HCT116 (cell line): ENCODE measurements at regions not wholly inside any gene's neighbourhood (a gene's known extent, or its start where the extent isn't known, plus 50 kb on each side); places are given as distances from the start of the nearest gene placed in this dataset.
A peak's percentile ranks its signal among the peaks of the same experiment; 100 is the strongest.

Experiments
- ATAC-seq: fragments of 200-7000 bp; cut with Tn5 transposase; 2 replicates; pipeline ENCODE4 v1.9.1; 2020; ENCODE audit warnings: mild to moderate bottlenecking, moderate library complexity
- BruUV-seq: library from RNA; stranded (reverse); fragments of 400-500 nt; replicated peaks from 2 replicates; lab custom pipeline; 2021; lab: Mats Ljungman, UMichigan
- CTCF ChIA-PET: fragments of 300-600 bp; sonication (Branson Sonifier 250); formaldehyde crosslinking; loops from one replicate; lab custom pipeline; 2021; ENCODE audit warnings: antibody characterized with exemption; lab: Charles Lee
- POLR2A ChIA-PET: fragments of 300-600, 350-600 bp; sonication (Branson Sonifier 250); formaldehyde crosslinking; loops from one replicate; lab custom pipeline; 2021; ENCODE audit warnings: antibody characterized with exemption; lab: Charles Lee
- RAD21 ChIA-PET, 2 experiments: fragments of 300-600 bp; sonication (Branson Sonifier 250); formaldehyde crosslinking; loops; one replicate each; lab custom pipeline; 2023; ENCODE audit warnings: low total read pairs in 2 of 2; ENCODE audit not compliant: uncharacterized antibody in 2 of 2, unreplicated experiment in 2 of 2, low non-redundant PET in 1 of 2; lab: Charles Lee
- DNase-seq: peaks from one replicate; pipeline ENCODE4 v3.0.0-alpha.2; 2010; ENCODE audit warnings: low read depth, low spot score
- H2AFZ ChIP-seq: fragments of 200-600 bp; shearing (Covaris generic), sonication (generic); 2 replicates; pipeline ENCODE4 v1.6.1; 2017; ENCODE audit warnings: low read depth, mixed run types, mixed read lengths, antibody characterized with exemption, low read length; ENCODE audit not compliant: poor library complexity, severe bottlenecking
- H3K27ac ChIP-seq: 2 replicates; pipeline ENCODE4 v1.5.1; 2012; ENCODE audit warnings: low read depth, low read length
- H3K27me3 ChIP-seq: fragments of 200-600 bp; sonication (generic); 2 replicates; pipeline ENCODE4 v1.6.1; 2016; ENCODE audit warnings: mixed run types, low read length, mixed read lengths; ENCODE audit not compliant: insufficient read depth
- H3K36me3 ChIP-seq, 2 experiments: fragments of 200-500 bp in 1 of 2; fragments of 200-600 bp in 1 of 2; sonication (Bioruptor generic) in 1 of 2; sonication (generic) in 1 of 2; 2 replicates each; pipeline versions ENCODE4 v1.5.1 to v1.6.1; 2014 to 2016; ENCODE audit warnings: low read length in 2 of 2, inconsistent platforms in 1 of 2, mixed read lengths in 1 of 2, mixed run types in 1 of 2; ENCODE audit not compliant: insufficient read depth in 2 of 2, control insufficient read depth in 1 of 2
- H3K4me1 ChIP-seq, 2 experiments: fragments of 200-600 bp in 1 of 2; sonication (generic) in 1 of 2; 2 replicates each; pipeline versions ENCODE4 v1.5.1 to v1.6.1; 2012 to 2017; ENCODE audit warnings: low read length in 2 of 2, inconsistent platforms in 1 of 2, mild to moderate bottlenecking in 1 of 2, mixed read lengths in 1 of 2, mixed run types in 1 of 2, moderate library complexity in 1 of 2; ENCODE audit not compliant: insufficient read depth in 2 of 2, control insufficient read depth in 1 of 2
- H3K4me2 ChIP-seq: fragments of 200-600 bp; sonication (generic); 2 replicates; pipeline ENCODE4 v1.6.1; 2017; ENCODE audit warnings: mixed run types, low read length, mixed read lengths
- H3K4me3 ChIP-seq, 2 experiments: fragments of 200-600 bp in 1 of 2; sonication (generic) in 1 of 2; replicated peaks in 1 of 2; 2 replicates each; pipeline ENCODE4 v1.5.1; 2011 to 2016; ENCODE audit warnings: low read length in 2 of 2, control low read depth in 1 of 2, low read depth in 1 of 2, mild to moderate bottlenecking in 1 of 2, mixed read lengths in 1 of 2, mixed run types in 1 of 2
- H3K79me2 ChIP-seq: fragments of 200-600 bp; sonication (generic); 2 replicates; pipeline ENCODE4 v1.6.1; 2017; ENCODE audit warnings: mild to moderate bottlenecking, mixed run types, low read length, moderate library complexity, mixed read lengths; ENCODE audit not compliant: insufficient read depth
- H3K9ac ChIP-seq: fragments of 200-600 bp; sonication (generic); 2 replicates; pipeline ENCODE4 v1.6.1; 2016; ENCODE audit warnings: low read length, mixed read lengths
- H3K9me2 ChIP-seq: fragments of 200-600 bp; sonication (generic), shearing (Covaris generic); 2 replicates; pipeline ENCODE4 v1.6.1; 2017; ENCODE audit warnings: mixed run types, mild to moderate bottlenecking, moderate library complexity; ENCODE audit not compliant: insufficient read depth
- H3K9me3 ChIP-seq, 2 experiments: fragments of 200-500 bp in 1 of 2; fragments of 200-600 bp in 1 of 2; sonication (Bioruptor generic) in 1 of 2; sonication (generic) in 1 of 2; 2 replicates each; pipeline ENCODE4 v1.6.1; 2014 to 2017; ENCODE audit warnings: low read length in 2 of 2, mixed read lengths in 2 of 2, inconsistent platforms in 1 of 2, low read depth in 1 of 2, mild to moderate bottlenecking in 1 of 2, mixed run types in 1 of 2, moderate library complexity in 1 of 2; ENCODE audit not compliant: control insufficient read depth in 1 of 2, insufficient read depth in 1 of 2
- H4K20me1 ChIP-seq: fragments of 200-600 bp; sonication (generic), shearing (Covaris generic); 2 replicates; pipeline ENCODE4 v1.6.1; 2017; ENCODE audit warnings: mixed run types, mild to moderate bottlenecking, moderate library complexity; ENCODE audit not compliant: insufficient read depth
- CEBPB ChIP-seq: IDR thresholded peaks from 2 replicates; pipeline ENCODE4 v1.6.1; 2012; ENCODE audit warnings: low read depth
- ELF1 ChIP-seq: IDR thresholded peaks from 2 replicates; pipeline ENCODE4 v1.6.1; 2012; ENCODE audit warnings: low read depth, borderline replicate concordance
- EZH2 ChIP-seq: fragments of 200-600 bp; sonication (generic); IDR thresholded peaks from 2 replicates; pipeline ENCODE4 v1.6.1; 2017; ENCODE audit warnings: antibody characterized with exemption, mixed run types
- EZH2phosphoT487 ChIP-seq: fragments of 200-600 bp; IDR thresholded peaks from 2 replicates; pipeline ENCODE4 v1.6.1; 2018; ENCODE audit warnings: antibody characterized with exemption, borderline replicate concordance
- JUND ChIP-seq: IDR thresholded peaks from 2 replicates; pipeline ENCODE4 v1.6.1; 2012
- POLR2A ChIP-seq: IDR thresholded peaks from 2 replicates; pipeline ENCODE4 v1.7.0; 2011; ENCODE audit warnings: borderline replicate concordance; ENCODE audit not compliant: insufficient read depth, insufficient read length; ENCODE audit errors: extremely low read depth
- POLR2AphosphoS5 ChIP-seq: IDR thresholded peaks from 2 replicates; pipeline ENCODE4 v1.6.1; 2011; ENCODE audit warnings: mild to moderate bottlenecking, low read depth, low read length, moderate library complexity
- RAD21 ChIP-seq: IDR thresholded peaks from 2 replicates; pipeline ENCODE4 v1.6.1; 2012; ENCODE audit warnings: low read depth, mild to moderate bottlenecking
- SIN3A ChIP-seq: IDR thresholded peaks from 2 replicates; pipeline ENCODE4 v1.6.1; 2012; ENCODE audit warnings: low read depth
- SP1 ChIP-seq: IDR thresholded peaks from 2 replicates; pipeline ENCODE4 v1.6.1; 2012; ENCODE audit warnings: low read depth
- SRF ChIP-seq: IDR thresholded peaks from 2 replicates; pipeline ENCODE4 v1.6.1; 2012; ENCODE audit warnings: low read depth
- TCF7L2 ChIP-seq: IDR thresholded peaks from 2 replicates; pipeline ENCODE4 v1.7.0; 2011; ENCODE audit warnings: borderline replicate concordance, inconsistent platforms; ENCODE audit not compliant: insufficient read depth, insufficient read length; ENCODE audit errors: extremely low read depth
- YY1 ChIP-seq: IDR thresholded peaks from 2 replicates; pipeline ENCODE4 v1.6.1; 2011; ENCODE audit warnings: low read length, low read depth, moderate library complexity, mild to moderate bottlenecking; ENCODE audit not compliant: insufficient replicate concordance; ENCODE audit errors: extremely low read depth
- ZBTB33 ChIP-seq: IDR thresholded peaks from 2 replicates; pipeline ENCODE4 v1.6.1; 2011; ENCODE audit warnings: mild to moderate bottlenecking, low read length, moderate library complexity; ENCODE audit not compliant: insufficient replicate concordance; ENCODE audit errors: extremely low read depth
- ZFX ChIP-seq: fragments of 450-650 bp; IDR thresholded peaks from 2 replicates; pipeline ENCODE4 v1.6.1; 2017
- ZNF274 ChIP-seq: fragments of 200-500 bp; sonication (Bioruptor generic); IDR thresholded peaks from 2 replicates; pipeline ENCODE4 v1.6.1; 2014; ENCODE audit warnings: mild to moderate bottlenecking, low read depth, low read length, inconsistent platforms
- intact Hi-C: fragments of 100-400 bp; cut with micrococcal nuclease; formaldehyde crosslinking; loops from 2 replicates; pipeline ENCODE4 v1.10.0; 2022
- TF ChIP-seq, protein P1 (sequence below): IDR thresholded peaks from 2 replicates; pipeline ENCODE4 v1.6.1; 2012

DNA sequence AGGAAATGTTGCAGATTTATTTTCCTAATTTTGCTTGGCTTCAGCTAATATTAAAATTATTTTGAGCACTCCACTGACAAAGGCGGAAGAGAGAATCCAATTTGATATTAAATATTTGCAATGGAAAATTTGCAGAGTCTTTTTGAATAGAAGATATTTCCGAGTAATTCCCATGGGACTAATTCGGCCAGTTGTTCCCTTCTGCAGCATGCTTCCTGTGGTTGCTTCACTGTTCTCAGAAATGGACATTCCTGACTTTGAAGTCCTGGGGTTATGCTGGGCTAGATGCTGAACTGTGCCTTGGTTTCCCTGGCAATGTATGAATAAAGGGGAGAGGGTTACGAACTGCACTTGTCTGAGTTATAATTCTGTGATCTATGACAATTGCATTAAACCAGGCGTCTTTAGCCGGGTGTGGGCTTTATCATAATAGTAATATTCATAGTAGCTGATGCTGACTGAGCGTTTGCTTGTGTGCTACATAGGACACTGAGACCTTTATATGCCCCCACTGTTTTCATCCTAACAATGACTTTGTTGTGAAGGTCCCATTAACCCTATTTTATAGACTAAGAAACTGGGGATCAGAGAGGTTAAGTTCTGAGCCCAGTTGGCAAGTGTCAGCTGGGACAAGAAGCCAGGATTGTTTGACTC lies 114.5 kb upstream of the SPRY4 start:
- Histone ChIP-seq H3K36me3 (no peaks in the 10 kb centered on the region), H3K79me2 (no peaks in the 10 kb centered on the region), H3K4me3 (no peak overlapping the region), H3K9ac (peak overlapping the region; percentile 5; the same call in 1 of the 2 replicates), H3K9me2 (no peaks in the 10 kb centered on the region), H3K9me3 (no peaks in the 10 kb centered on the region), H3K27ac (no peak overlapping the region), H3K4me2 (peak overlapping the region; percentile 48), H4K20me1 (no peaks in the 10 kb centered on the region), H3K27me3 (no peaks in the 10 kb centered on the region), H3K4me1 (peaks cover 77 to 88% of the 10 kb centered on the region in 2 experiments), H2AFZ (no peak overlapping the region)
- CTCF ChIA-PET: interaction anchor here (1.0 kb wide), 1 partner anchor 109 kb away, joined by 3 read pairs; no protein-coding TSS in a partner anchor
- no peak for TF ChIP-seq SP1
- no peak for TF ChIP-seq CEBPB
- TF ChIP-seq YY1: no peak
- TF ChIP-seq POLR2A: no peak
- no peak for TF ChIP-seq EZH2
- TF ChIP-seq RAD21: no peak
- no peak for TF ChIP-seq ZBTB33
- TF ChIP-seq ZNF274: no peak
- TF ChIP-seq EZH2phosphoT487: no peak
- TF ChIP-seq, protein P1, sequence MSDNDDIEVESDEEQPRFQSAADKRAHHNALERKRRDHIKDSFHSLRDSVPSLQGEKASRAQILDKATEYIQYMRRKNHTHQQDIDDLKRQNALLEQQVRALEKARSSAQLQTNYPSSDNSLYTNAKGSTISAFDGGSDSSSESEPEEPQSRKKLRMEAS: no peak
- TF ChIP-seq ZFX: no peak
- no peak for TF ChIP-seq SRF
- TF ChIP-seq SIN3A: no peak
- TF ChIP-seq ELF1: no peak
- no peak for TF ChIP-seq JUND
- TF ChIP-seq POLR2AphosphoS5: no peak
- TF ChIP-seq TCF7L2: no peak
- POLR2A ChIA-PET: interaction anchor here (0.6 to 1.3 kb wide), 3 partner anchors 28 to 76 kb away, joined by 3 to 10 read pairs (median 3); no protein-coding TSS in a partner anchor
- ATAC-seq (no peak), DNase-seq (no peak)
- intact Hi-C loops: no loop called here
- BruUV-seq: no TSS peak
- RAD21 ChIA-PET: no interaction called here
